ENCODE measurements at regions not wholly inside any gene's neighbourhood (a gene's known extent, or its start where the extent isn't known, plus 50 kb on each side); places are given as distances from the start of the nearest gene placed in this dataset.

DNA sequence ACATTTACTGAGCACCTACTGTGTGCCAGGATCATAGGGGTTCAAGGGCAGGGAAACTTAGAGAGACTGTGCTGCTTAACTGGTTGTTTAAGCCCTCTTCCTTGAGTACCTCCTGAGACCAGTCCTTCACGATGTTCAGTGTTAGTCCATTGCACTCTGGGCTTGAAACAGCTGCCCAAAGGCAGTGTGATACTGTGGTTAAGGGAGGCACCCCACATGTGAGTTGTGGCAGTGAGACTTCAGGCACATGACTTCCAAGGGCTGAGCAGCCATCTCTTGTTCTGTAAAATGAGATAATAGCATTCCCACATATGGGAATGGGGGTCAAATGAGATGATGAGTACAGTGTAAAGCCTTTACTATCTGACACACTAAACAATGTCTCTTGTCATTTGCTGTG is 75.1 kb downstream of the LINGO1 start:
- H3K4me3 ChIP-seq, result no peak overlapping the region
- H3K27me3 ChIP-seq, result no peaks in the 10 kb centered on the region
- no peak overlapping the region for H3K27ac ChIP-seq
- no peaks in the 10 kb centered on the region for H3K9me3 ChIP-seq
- no peaks in the 10 kb centered on the region for H3K4me1 ChIP-seq
- TF ChIP-seq EP300 (IDR thresholded peaks at IDR 0.05) (no peak), POLR2A (IDR thresholded peaks at IDR 0.05) (no peak), POLR2AphosphoS5 (IDR thresholded peaks at IDR 0.05) (no peak), CTCF (IDR thresholded peaks at IDR 0.05) (no peak)
- H3K36me3 ChIP-seq, result no peaks in the 10 kb centered on the region
- ATAC-seq (ENCODE audit: low FRiP score in 2 of 2) (no peak), DNase-seq (no peak)
- 57 to 67% methylated on average over 1 of the region's 1 CpG for WGBS, 2 donors

GRCh38 chr15:77557144-77557543 is 75.6 kb downstream of the LINGO1 start:
- Histone ChIP-seq H3K36me3 (no peaks in the 10 kb centered on the region), H3K27ac (no peak overlapping the region), H3K9me3 (no peaks in the 10 kb centered on the region), H3K4me1 (no peaks in the 10 kb centered on the region), H3K27me3 (no peaks in the 10 kb centered on the region), H3K4me3 (no peak overlapping the region)
- 72 to 81% methylated on average over 7 to 10 of the region's 10 CpGs for WGBS, 2 donors
- TF ChIP-seq POLR2A (IDR thresholded peaks at IDR 0.05) (no peak), POLR2AphosphoS5 (IDR thresholded peaks at IDR 0.05) (no peak), CTCF (IDR thresholded peaks at IDR 0.05) (no peak), EP300 (IDR thresholded peaks at IDR 0.05) (no peak)
- DNase-seq (no peak), ATAC-seq (ENCODE audit: low FRiP score in 2 of 2) (no peak)

DNA sequence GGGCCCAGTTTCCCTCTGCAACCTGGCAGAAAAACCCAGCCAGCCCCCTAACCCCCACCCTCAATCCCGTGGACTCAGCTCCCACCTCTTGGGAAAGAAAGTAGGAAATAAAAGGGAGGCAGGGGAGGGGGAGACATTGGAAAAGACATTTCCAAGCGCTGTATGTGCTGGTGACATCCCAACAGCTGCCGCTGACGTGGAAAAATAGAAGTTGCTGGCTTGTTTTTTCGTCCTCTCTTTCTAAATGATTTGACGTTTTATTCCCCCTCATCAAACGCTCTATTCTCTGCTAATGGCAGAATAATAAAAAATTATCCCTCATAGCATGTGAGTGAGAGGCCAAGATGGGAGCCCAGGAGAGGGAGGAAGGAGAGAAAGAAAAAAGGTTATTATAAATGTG is 76.1 kb downstream of the LINGO1 start:
- H3K36me3 ChIP-seq, result no peaks in the 10 kb centered on the region
- ATAC-seq (ENCODE audit: low FRiP score in 2 of 2), result no peak
- no peak overlapping the region for H3K4me3 ChIP-seq
- TF ChIP-seq POLR2AphosphoS5 (IDR thresholded peaks at IDR 0.05) (no peak), EP300 (IDR thresholded peaks at IDR 0.05) (no peak), CTCF (IDR thresholded peaks at IDR 0.05) (no peak), POLR2A (IDR thresholded peaks at IDR 0.05) (no peak)
- DNase-seq, result no peak
- no peaks in the 10 kb centered on the region for H3K4me1 ChIP-seq
- WGBS, 2 donors, result 87 to 92% methylated on average over 7 of the region's 7 CpGs
- H3K9me3 ChIP-seq, result no peaks in the 10 kb centered on the region
- no peaks in the 10 kb centered on the region for H3K27me3 ChIP-seq
- H3K27ac ChIP-seq, result no peak overlapping the region

GRCh38 chr15:77555232-77555631 is 77.5 kb downstream of the LINGO1 start:
- TF ChIP-seq POLR2AphosphoS5 (IDR thresholded peaks at IDR 0.05), result no peak
- TF ChIP-seq CTCF (IDR thresholded peaks at IDR 0.05), result no peak
- TF ChIP-seq EP300 (IDR thresholded peaks at IDR 0.05), result no peak
- no peak for TF ChIP-seq POLR2A (IDR thresholded peaks at IDR 0.05)
- Histone ChIP-seq H3K4me1 (no peaks in the 10 kb centered on the region), H3K27ac (no peak overlapping the region), H3K36me3 (no peaks in the 10 kb centered on the region), H3K9me3 (no peaks in the 10 kb centered on the region), H3K27me3 (no peaks in the 10 kb centered on the region), H3K4me3 (no peak overlapping the region)
- WGBS, 2 donors, result 95 to 98% methylated on average over 4 to 7 of the region's 8 CpGs
- DNase-seq (no peak), ATAC-seq (ENCODE audit: low FRiP score in 2 of 2) (no peak)

- TF ChIP-seq POLR2A (IDR thresholded peaks at IDR 0.05) (no peak), CTCF (IDR thresholded peaks at IDR 0.05) (no peak), POLR2AphosphoS5 (IDR thresholded peaks at IDR 0.05) (no peak), EP300 (IDR thresholded peaks at IDR 0.05) (no peak)
- ATAC-seq (ENCODE audit: low FRiP score in 2 of 2) (no peak), DNase-seq (no peak)
- no peak overlapping the region for H3K27ac ChIP-seq
- H3K9me3 ChIP-seq, result no peaks in the 10 kb centered on the region
- no peaks in the 10 kb centered on the region for H3K27me3 ChIP-seq
- no peak overlapping the region for H3K4me3 ChIP-seq
- H3K4me1 ChIP-seq, result no peaks in the 10 kb centered on the region
- 67 to 81% methylated on average over 11 of the region's 11 CpGs for WGBS, 2 donors
- H3K36me3 ChIP-seq, result no peaks in the 10 kb centered on the region
Measured at GRCh38 chr15:77554306-77555080, 78.2 kb downstream of the LINGO1 start.

Measured in upper lobe of left lung (tissue), 6 donors.